ENCODE measurements at regions not wholly inside any gene's neighbourhood (a gene's known extent, or its start where the extent isn't known, plus 50 kb on each side); places are given as distances from the start of the nearest gene placed in this dataset.

DNA sequence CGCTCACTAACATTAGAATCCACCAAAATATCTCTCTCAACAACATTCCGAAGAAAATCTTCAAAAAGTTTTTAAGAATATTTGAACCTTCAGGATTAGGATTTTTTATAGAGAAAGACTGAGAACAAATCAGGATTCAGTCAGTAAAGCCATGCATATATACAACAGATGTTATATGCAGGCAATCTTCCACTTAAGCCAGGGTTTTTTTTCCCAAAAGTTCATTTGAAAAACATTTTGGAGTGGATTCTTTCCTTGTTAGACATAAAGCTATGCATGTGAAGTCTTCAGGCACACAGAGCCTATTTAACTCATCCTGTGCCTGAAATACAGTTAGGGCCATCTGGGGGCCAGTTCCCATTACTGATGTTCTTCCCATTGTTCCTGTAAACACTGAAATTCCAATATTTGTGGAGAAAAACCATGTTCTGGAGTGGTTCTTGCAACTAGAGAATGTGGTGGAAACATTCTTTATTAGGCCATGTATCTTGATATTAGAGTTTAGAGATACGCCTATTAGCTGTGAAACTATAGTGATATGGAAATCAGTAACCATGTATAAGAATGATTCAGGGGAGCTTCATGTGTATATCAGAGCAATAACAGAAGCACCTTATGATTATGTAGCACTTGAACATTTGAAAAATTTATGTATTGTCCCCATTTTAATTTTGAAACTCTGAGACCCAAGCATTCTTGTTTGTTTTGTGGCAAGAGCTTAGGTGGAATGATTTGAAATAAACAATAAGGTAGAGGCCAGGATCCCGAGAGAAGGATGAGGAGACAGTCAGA is 61.7 kb downstream of the PLEKHG1 start (continued):
- TF ChIP-seq, protein P1, sequence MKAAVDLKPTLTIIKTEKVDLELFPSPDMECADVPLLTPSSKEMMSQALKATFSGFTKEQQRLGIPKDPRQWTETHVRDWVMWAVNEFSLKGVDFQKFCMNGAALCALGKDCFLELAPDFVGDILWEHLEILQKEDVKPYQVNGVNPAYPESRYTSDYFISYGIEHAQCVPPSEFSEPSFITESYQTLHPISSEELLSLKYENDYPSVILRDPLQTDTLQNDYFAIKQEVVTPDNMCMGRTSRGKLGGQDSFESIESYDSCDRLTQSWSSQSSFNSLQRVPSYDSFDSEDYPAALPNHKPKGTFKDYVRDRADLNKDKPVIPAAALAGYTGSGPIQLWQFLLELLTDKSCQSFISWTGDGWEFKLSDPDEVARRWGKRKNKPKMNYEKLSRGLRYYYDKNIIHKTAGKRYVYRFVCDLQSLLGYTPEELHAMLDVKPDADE (IDR thresholded peaks at IDR 0.05) = no peak
- no peak for TF ChIP-seq EZH2 (IDR thresholded peaks at IDR 0.05; ENCODE audit: low read depth, unreplicated experiment)
- no peak for TF ChIP-seq CREB1 (CRISPR knock-in tag; IDR thresholded peaks at IDR 0.05; ENCODE audit: low read depth)
- TF ChIP-seq ZNF462 (CRISPR knock-in tag; IDR thresholded peaks at IDR 0.05) = no peak

- no peaks in the 10 kb centered on the region for H3K4me1 ChIP-seq (ENCODE audit: insufficient read depth)
- no peak overlapping the region for H3K4me3 ChIP-seq
- H3K4me3 Mint-ChIP-seq = no peak overlapping the region
- no peak overlapping the region for H2AFZ ChIP-seq
- ATAC-seq = no peak
- H3K36me3 ChIP-seq (ENCODE audit: insufficient read depth) = no peaks in the 10 kb centered on the region
- H3K27me3 ChIP-seq (ENCODE audit: insufficient read depth) = no peaks in the 10 kb centered on the region
- no peak overlapping the region for H3K27ac Mint-ChIP-seq
- no peak overlapping the region for H3K4me2 ChIP-seq
- H3F3A ChIP-seq (replicated peaks; ENCODE audit: low read depth) = no peaks in the 10 kb centered on the region
- no peaks in the 10 kb centered on the region for H3K9me3 Mint-ChIP-seq
- H3K9me2 ChIP-seq (ENCODE audit: insufficient read depth) = no peaks in the 10 kb centered on the region
- no peaks in the 10 kb centered on the region for H3K27me3 Mint-ChIP-seq (ENCODE audit: insufficient read depth, low read depth, poor library complexity)
- no peak overlapping the region for H3K27ac ChIP-seq (ENCODE audit: low read depth)
- no peaks in the 10 kb centered on the region for H4K20me1 ChIP-seq (replicated peaks; ENCODE audit: insufficient read depth)
- no peaks in the 10 kb centered on the region for H3K79me2 ChIP-seq (replicated peaks; ENCODE audit: insufficient read depth)
- H3K4me1 Mint-ChIP-seq = no peaks in the 10 kb centered on the region
- DNase-seq (ENCODE audit: low spot score) = no peak
- H3K36me3 Mint-ChIP-seq (ENCODE audit: low read depth) = no peaks in the 10 kb centered on the region
- TF ChIP-seq POLR2AphosphoS5 (IDR thresholded peaks at IDR 0.05; ENCODE audit: low read depth) (no peak), ZNF331 (CRISPR knock-in tag; IDR thresholded peaks at IDR 0.05; ENCODE audit: low read depth) (no peak), NANOG (IDR thresholded peaks at IDR 0.05; ENCODE audit: borderline replicate concordance) (no peak), ZNF114 (CRISPR knock-in tag; IDR thresholded peaks at IDR 0.05) (no peak), EZH2 (IDR thresholded peaks at IDR 0.05; ENCODE audit: low read depth, unreplicated experiment) (no peak), CTCF (conservative IDR thresholded peaks at IDR 0.05; ENCODE audit: low read depth in 2 of 2) (no peak), STAT1 (IDR thresholded peaks at IDR 0.05; ENCODE audit: unreplicated experiment) (no peak)
- TF ChIP-seq, protein P2, sequence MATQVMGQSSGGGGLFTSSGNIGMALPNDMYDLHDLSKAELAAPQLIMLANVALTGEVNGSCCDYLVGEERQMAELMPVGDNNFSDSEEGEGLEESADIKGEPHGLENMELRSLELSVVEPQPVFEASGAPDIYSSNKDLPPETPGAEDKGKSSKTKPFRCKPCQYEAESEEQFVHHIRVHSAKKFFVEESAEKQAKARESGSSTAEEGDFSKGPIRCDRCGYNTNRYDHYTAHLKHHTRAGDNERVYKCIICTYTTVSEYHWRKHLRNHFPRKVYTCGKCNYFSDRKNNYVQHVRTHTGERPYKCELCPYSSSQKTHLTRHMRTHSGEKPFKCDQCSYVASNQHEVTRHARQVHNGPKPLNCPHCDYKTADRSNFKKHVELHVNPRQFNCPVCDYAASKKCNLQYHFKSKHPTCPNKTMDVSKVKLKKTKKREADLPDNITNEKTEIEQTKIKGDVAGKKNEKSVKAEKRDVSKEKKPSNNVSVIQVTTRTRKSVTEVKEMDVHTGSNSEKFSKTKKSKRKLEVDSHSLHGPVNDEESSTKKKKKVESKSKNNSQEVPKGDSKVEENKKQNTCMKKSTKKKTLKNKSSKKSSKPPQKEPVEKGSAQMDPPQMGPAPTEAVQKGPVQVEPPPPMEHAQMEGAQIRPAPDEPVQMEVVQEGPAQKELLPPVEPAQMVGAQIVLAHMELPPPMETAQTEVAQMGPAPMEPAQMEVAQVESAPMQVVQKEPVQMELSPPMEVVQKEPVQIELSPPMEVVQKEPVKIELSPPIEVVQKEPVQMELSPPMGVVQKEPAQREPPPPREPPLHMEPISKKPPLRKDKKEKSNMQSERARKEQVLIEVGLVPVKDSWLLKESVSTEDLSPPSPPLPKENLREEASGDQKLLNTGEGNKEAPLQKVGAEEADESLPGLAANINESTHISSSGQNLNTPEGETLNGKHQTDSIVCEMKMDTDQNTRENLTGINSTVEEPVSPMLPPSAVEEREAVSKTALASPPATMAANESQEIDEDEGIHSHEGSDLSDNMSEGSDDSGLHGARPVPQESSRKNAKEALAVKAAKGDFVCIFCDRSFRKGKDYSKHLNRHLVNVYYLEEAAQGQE (IDR thresholded peaks at IDR 0.05; ENCODE audit: unreplicated experiment) = no peak
Observed at GRCh38 chr6:150662814-150663213, 63.1 kb downstream of the PLEKHG1 start.
